ENCODE measurements at regions not wholly inside any gene's neighbourhood (a gene's known extent, or its start where the extent isn't known, plus 50 kb on each side); places are given as distances from the start of the nearest gene placed in this dataset.
"Not testable (repeated sequence)": the region's sequence is repeated elsewhere in the genome, so short reads cannot be mapped to it uniquely, and the experiment has no call there.

- 87 to 95% (median 92%) methylated on average over 14 of the region's 14 CpGs for WGBS, 4 donors
- ATAC-seq (no peak), DNase-seq (no peak)
- peaks cover 0 to 36% (median 13%) of the 10 kb centered on the region in 9 donors for H3K27me3 ChIP-seq
- H3K36me3 ChIP-seq: no peaks in the 10 kb centered on the region
- H3K9me3 ChIP-seq: peaks cover 0 to 38% (median 5%) of the 10 kb centered on the region in 12 donors
- no peak overlapping the region for H3K4me3 ChIP-seq
- no peaks in the 10 kb centered on the region for H3K4me1 ChIP-seq
- no peak for TF ChIP-seq CTCF (IDR thresholded peaks at IDR 0.05)
- TF ChIP-seq POLR2A (IDR thresholded peaks at IDR 0.05): no peak
- intact Hi-C loops (cut with DNase I): loop anchor here in 1 of 10 donors (5.0 kb wide), 1 partner anchor 51 kb away; no protein-coding TSS in a partner anchor
- H3K27ac ChIP-seq: no peak overlapping the region
Measured at GRCh38 chr20:30486103-30486478, 771.4 kb upstream of the DEFB115 start.

GRCh38 chr20:30487461-30487860 is 770.0 kb upstream of the DEFB115 start:
- H3K4me1 ChIP-seq, H3K36me3 ChIP-seq, H3K4me3 ChIP-seq, DNase-seq, H3K27ac ChIP-seq, ATAC-seq: not testable (repeated sequence)
- WGBS, 4 donors: 84 to 90% (median 86%) methylated on average over 18 of the region's 18 CpGs
- Histone ChIP-seq H3K27me3 (peaks cover 0 to 36% (median 13%) of the 10 kb centered on the region in 9 donors), H3K9me3 (peaks cover 0 to 32% (median 0%) of the 10 kb centered on the region in 12 donors)
- intact Hi-C loops (cut with DNase I): loop anchor here in 1 of 10 donors (5.0 kb wide), 1 partner anchor 50 kb away; no protein-coding TSS in a partner anchor

GRCh38 chr20:30487947-30488926 is 769.2 kb upstream of the DEFB115 start:
- Histone ChIP-seq H3K4me3 (peak overlapping the region in 2 of 12 donors; percentile 10 to 17), H3K4me1 (no peaks in the 10 kb centered on the region), H3K27me3 (peaks cover 0 to 36% (median 13%) of the 10 kb centered on the region in 9 donors), H3K9me3 (peaks cover 0 to 32% (median 0%) of the 10 kb centered on the region in 12 donors), H3K27ac (no peak overlapping the region), H3K36me3 (no peaks in the 10 kb centered on the region)
- TF ChIP-seq CTCF (IDR thresholded peaks at IDR 0.05) (no peak), POLR2A (IDR thresholded peaks at IDR 0.05) (no peak)
- ATAC-seq (no peak), DNase-seq (no peak)
- WGBS, 4 donors: 26 to 69% (median 49%) methylated on average over 58 to 97 of the region's 97 CpGs
- intact Hi-C loops (cut with DNase I): loop anchor here in 1 of 10 donors (5.0 kb wide), 1 partner anchor 49 kb away; no protein-coding TSS in a partner anchor

- Histone ChIP-seq H3K27me3 (peaks cover 0 to 36% (median 13%) of the 10 kb centered on the region in 9 donors), H3K9me3 (peaks cover 0 to 32% (median 0%) of the 10 kb centered on the region in 12 donors), H3K4me1 (no peaks in the 10 kb centered on the region), H3K27ac (no peak overlapping the region), H3K4me3 (peak overlapping the region in 2 of 12 donors; percentile 10 to 17), H3K36me3 (no peaks in the 10 kb centered on the region)
- ATAC-seq (no peak), DNase-seq (peak in 1 of 5 donors; percentile 41)
- intact Hi-C loops (cut with DNase I): loop anchor here in 1 of 10 donors (5.0 kb wide), 1 partner anchor 48 kb away; no protein-coding TSS in a partner anchor
- 6 to 46% (median 29%) methylated on average over 9 to 56 of the region's 56 CpGs for WGBS, 4 donors
- TF ChIP-seq CTCF (IDR thresholded peaks at IDR 0.05) (no peak), POLR2A (IDR thresholded peaks at IDR 0.05) (no peak)
Measured at GRCh38 chr20:30488941-30489613, 768.4 kb upstream of the DEFB115 start.

Data from heart left ventricle (tissue), 16 donors.